Mucosa of rectum (tissue), 2 donors: ENCODE measurements at regions not wholly inside any gene's neighbourhood (a gene's known extent, or its start where the extent isn't known, plus 50 kb on each side); places are given as distances from the start of the nearest gene placed in this dataset.

Experiments used
- H3K27ac ChIP-seq, 2 donors: one replicate each; pipeline ENCODE4 v1.7.0; 2013; ENCODE audit warnings: inconsistent platforms in 2 of 2, low read depth in 2 of 2, low read length in 2 of 2
- H3K27me3 ChIP-seq, 2 donors: one replicate each; pipeline ENCODE4 v1.7.0; 2013; ENCODE audit warnings: low read length in 2 of 2; ENCODE audit not compliant: control insufficient read depth in 2 of 2, insufficient read depth in 2 of 2
- H3K36me3 ChIP-seq, 2 donors: one replicate each; pipeline ENCODE4 v1.7.0; 2013; ENCODE audit warnings: low read length in 2 of 2; ENCODE audit not compliant: control insufficient read depth in 2 of 2, insufficient read depth in 2 of 2
- H3K4me1 ChIP-seq, 2 donors: one replicate each; pipeline ENCODE4 v1.7.0; 2013; ENCODE audit warnings: low read length in 2 of 2, mild to moderate bottlenecking in 1 of 2; ENCODE audit not compliant: control insufficient read depth in 2 of 2, insufficient read depth in 2 of 2
- H3K4me3 ChIP-seq, 2 donors: one replicate each; pipeline ENCODE4 v1.7.0; 2013; ENCODE audit warnings: low read length in 2 of 2
- H3K9ac ChIP-seq, 2 donors: one replicate each; pipeline ENCODE4 v1.7.0; 2013; ENCODE audit warnings: low read length in 2 of 2, low read depth in 1 of 2, mild to moderate bottlenecking in 1 of 2
- H3K9me3 ChIP-seq, 2 donors: one replicate each; pipeline ENCODE4 v1.7.0; 2013; ENCODE audit warnings: low read length in 2 of 2; ENCODE audit not compliant: control insufficient read depth in 2 of 2
- donor health status: healthy.
- donor health status: Normal muscosa, but diverticular disease.

DNA sequence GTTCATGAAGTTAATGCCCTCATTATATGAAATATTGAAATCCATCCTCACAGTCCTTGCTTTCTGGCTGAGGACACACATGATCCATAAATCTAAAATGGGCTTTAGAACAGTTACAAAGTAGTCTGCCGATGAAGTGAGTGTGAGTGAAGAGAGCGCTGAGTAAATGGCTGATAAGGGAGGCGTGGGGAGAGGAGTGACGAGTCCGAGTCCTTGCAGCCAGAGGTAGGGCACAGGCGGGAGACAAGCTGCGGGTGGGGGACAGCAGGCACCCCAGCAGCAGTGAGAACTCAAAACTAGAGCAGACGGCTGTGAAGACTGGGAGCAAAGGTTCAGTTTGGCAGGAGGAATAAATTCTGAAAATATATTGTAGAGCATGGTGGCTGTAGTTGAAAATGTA lies 140.1 kb upstream of the ATP2B1 start:
- no peaks in the 10 kb centered on the region for H3K4me1 ChIP-seq
- H3K9ac ChIP-seq, result no peak overlapping the region
- H3K27me3 ChIP-seq, result no peaks in the 10 kb centered on the region
- no peak overlapping the region for H3K4me3 ChIP-seq
- H3K27ac ChIP-seq, result no peak overlapping the region
- H3K9me3 ChIP-seq, result no peaks in the 10 kb centered on the region
- H3K36me3 ChIP-seq, result no peaks in the 10 kb centered on the region

DNA sequence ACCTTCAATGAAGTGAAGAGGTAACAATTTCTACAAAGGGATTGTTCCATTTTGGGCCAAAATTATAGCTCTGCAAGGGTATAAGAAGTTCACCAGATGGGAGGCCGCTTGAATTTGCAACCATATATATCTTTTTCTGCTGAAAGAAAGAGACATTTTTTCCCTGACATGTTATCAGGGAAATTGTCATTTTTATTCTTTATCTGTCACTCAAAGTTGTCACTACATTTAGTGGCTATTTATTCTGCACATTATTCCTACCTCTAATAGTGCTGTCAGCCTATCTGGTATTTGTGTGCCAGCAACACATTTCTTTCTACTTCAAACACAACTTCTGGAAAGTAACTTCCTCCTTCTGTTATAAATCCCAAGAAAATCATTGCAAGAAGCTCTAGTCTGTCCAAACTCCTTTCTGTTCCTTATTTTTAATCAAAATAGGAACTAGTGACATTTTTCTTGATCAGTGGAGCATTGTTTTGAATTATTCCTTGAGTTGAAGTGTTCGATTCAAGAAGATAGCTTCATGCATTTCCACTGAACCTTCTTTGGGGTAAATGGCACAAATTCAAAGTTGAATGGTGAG lies 137.9 kb upstream of the ATP2B1 start:
- no peaks in the 10 kb centered on the region for H3K9me3 ChIP-seq

DNA sequence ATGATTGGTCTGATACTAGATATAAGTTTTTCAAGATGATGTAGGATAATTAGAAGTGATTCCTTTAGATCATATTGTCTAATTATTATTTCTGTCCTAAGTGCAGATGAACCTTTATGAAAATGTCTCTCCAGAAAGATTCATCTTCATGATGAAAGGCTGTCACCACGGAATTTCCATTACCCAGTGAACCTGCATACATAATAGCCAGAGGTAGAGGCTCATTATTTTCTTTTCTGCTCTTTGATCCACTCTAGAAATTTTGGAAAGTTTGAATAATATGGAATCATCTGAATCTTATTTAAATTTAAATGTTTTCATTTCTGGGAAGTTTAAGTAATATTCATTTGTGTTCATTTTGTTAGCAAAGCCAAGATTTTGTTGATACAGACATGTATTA lies 137.1 kb upstream of the ATP2B1 start:
- no peaks in the 10 kb centered on the region for H3K9me3 ChIP-seq
- H3K36me3 ChIP-seq, result no peaks in the 10 kb centered on the region
- H3K27me3 ChIP-seq, result no peaks in the 10 kb centered on the region
- H3K4me3 ChIP-seq, result no peak overlapping the region
- H3K9ac ChIP-seq, result no peak overlapping the region
- H3K4me1 ChIP-seq, result no peaks in the 10 kb centered on the region
- H3K27ac ChIP-seq, result no peak overlapping the region

More for the DNA sequence above, 137.9 kb upstream of the ATP2B1 start:
- Histone ChIP-seq H3K9ac (no peak overlapping the region), H3K27me3 (no peaks in the 10 kb centered on the region), H3K27ac (no peak overlapping the region), H3K4me1 (no peaks in the 10 kb centered on the region), H3K4me3 (no peak overlapping the region), H3K36me3 (no peaks in the 10 kb centered on the region)

DNA sequence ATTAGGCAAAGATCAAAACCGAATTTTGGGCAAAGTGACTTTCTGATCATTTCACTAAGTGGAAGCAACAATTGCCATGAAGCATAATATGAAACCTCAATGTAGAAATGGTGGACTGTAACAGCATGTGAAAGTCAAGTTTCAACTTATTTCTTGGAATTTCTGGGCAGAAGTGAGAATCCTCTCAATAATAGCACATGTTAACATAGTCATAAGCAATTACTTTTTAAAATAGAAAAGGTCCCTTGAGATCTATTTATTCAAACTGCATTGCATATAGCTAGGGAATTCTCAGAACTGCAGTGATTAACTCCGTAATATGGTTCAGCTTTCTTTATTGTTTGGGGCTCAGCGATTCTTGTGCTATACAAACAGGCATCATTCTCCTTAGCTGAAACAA lies 136.7 kb upstream of the ATP2B1 start:
- no peak overlapping the region for H3K27ac ChIP-seq
- no peak overlapping the region for H3K9ac ChIP-seq
- no peaks in the 10 kb centered on the region for H3K9me3 ChIP-seq
- no peaks in the 10 kb centered on the region for H3K27me3 ChIP-seq
- H3K4me1 ChIP-seq, result no peaks in the 10 kb centered on the region
- no peak overlapping the region for H3K4me3 ChIP-seq
- H3K36me3 ChIP-seq, result no peaks in the 10 kb centered on the region

DNA sequence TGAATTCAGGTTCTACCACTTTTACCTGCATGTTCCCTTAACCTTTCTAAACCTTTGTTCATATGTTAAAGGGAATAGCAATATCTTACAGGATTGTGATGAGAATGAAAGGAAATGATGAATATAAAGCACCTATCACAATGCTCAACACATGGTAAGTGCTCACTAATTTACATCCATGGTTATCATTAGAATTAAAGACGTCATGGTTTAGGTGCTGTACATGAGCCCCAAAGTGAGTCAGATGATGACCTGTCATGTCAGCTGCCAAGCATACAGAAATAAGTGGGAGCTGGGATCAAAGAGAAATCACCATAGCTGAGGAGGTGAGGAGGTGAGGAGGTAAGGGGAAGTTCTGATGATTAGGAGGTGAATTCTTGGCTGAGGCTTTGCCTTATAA lies 135.9 kb upstream of the ATP2B1 start:
- H3K9ac ChIP-seq, result no peak overlapping the region
- H3K27me3 ChIP-seq, result no peaks in the 10 kb centered on the region
- no peak overlapping the region for H3K27ac ChIP-seq
- H3K4me3 ChIP-seq, result no peak overlapping the region
- H3K4me1 ChIP-seq, result no peaks in the 10 kb centered on the region
- H3K9me3 ChIP-seq, result no peaks in the 10 kb centered on the region
- H3K36me3 ChIP-seq, result no peaks in the 10 kb centered on the region

DNA sequence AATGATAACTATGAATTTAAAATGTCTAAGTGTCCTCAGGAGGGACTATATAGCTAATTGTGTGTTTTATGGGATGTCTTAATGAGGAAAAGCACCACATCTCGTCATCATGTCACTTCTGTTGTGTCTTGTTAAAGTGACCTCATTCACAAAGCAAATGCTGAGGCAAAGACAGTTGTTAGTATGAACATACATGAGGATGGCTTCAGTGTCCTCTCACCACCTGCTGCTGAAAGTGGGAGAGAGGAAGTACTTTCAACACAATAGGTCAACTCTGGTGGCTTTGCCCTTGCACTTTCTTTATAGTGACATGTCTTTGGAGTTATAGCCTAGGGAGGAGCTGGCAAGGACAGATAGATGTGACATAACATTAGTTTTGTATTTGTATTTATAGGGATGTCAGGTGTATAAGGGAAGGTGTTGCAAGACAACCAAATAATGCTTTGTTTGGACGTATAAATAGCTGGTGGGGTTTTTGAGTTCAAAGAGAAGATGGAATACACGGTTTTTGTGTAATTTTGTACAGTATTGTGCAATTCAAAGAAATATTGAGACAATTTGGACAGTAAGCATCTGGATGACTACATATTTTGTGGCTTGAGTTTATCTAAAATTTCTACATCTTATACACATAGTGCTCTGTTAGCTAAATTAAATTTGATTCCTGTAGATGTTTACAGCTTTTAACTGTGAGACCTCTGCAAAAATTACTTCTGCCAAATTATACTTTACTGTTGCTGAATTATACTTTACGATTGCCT lies 131.7 kb upstream of the ATP2B1 start:
- Histone ChIP-seq H3K9me3 (no peaks in the 10 kb centered on the region), H3K4me1 (no peaks in the 10 kb centered on the region), H3K9ac (peak overlapping the region in 1 of 2 donors; percentile 4), H3K4me3 (no peak overlapping the region), H3K27ac (no peak overlapping the region), H3K27me3 (no peaks in the 10 kb centered on the region), H3K36me3 (no peaks in the 10 kb centered on the region)

DNA sequence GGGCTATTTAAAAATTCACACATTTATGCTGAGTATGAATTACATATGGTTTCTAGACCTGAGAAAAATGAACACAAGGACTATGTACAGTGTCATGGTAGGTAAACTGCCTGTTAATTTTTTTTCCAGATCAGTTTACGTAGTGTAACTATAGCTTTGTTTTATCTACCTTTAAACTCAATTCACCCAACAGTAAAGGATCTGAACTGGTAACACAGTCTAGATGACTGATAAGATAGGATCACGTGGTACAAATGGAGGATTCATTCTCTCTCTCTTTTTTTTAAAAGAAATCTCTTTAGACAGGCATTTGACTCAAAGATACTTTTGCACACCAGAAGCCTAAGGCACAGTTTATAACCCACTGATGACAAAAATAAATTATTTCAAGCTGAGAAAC lies 130.8 kb upstream of the ATP2B1 start:
- Histone ChIP-seq H3K9me3 (no peaks in the 10 kb centered on the region), H3K36me3 (no peaks in the 10 kb centered on the region), H3K4me1 (no peaks in the 10 kb centered on the region), H3K9ac (no peak overlapping the region), H3K27me3 (no peaks in the 10 kb centered on the region), H3K27ac (no peak overlapping the region), H3K4me3 (no peak overlapping the region)

DNA sequence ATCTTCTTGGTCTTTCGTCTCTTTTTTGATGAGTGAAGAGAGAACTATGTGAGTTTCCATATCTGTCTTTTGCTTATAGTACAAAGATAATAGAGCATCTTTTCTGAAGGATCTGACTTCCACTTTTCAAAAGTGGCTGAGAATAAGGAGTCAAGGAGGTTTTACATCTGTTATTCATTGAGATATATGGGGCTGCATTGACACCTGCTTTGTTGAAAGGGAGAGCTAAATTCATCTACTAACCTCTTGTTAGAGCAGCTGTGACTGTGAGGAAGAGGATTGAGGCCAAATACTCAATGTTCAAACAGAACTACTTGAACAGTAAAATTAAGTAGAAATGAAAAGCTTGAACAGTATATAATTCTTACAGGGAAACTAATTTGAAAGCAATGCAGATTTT lies 130.2 kb upstream of the ATP2B1 start:
- Histone ChIP-seq H3K9ac (no peak overlapping the region), H3K27ac (no peak overlapping the region), H3K27me3 (no peaks in the 10 kb centered on the region), H3K36me3 (no peaks in the 10 kb centered on the region), H3K4me3 (no peak overlapping the region), H3K9me3 (no peaks in the 10 kb centered on the region), H3K4me1 (no peaks in the 10 kb centered on the region)

DNA sequence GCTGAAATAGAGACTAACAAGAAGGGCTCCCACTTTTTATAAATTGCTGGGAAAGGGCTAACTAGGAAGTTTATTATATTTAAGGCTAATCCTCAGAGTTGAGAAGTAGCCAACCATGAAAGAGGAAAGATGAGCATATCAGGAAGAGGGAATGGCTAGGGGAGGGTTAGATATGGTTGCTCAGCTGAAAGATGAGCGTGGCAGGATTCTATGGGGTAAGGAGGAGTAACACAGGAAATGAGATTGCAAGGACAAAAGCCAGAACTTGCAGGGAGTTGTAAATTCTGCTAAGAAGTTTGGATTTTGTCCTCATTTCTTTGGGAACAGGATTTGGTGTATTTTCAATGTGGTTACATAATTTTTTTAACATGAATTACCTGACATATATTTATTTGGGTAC lies 127.4 kb upstream of the ATP2B1 start:
- Histone ChIP-seq H3K4me1 (no peaks in the 10 kb centered on the region), H3K9ac (no peak overlapping the region), H3K36me3 (no peaks in the 10 kb centered on the region), H3K9me3 (no peaks in the 10 kb centered on the region), H3K27ac (no peak overlapping the region), H3K4me3 (no peak overlapping the region), H3K27me3 (no peaks in the 10 kb centered on the region)

DNA sequence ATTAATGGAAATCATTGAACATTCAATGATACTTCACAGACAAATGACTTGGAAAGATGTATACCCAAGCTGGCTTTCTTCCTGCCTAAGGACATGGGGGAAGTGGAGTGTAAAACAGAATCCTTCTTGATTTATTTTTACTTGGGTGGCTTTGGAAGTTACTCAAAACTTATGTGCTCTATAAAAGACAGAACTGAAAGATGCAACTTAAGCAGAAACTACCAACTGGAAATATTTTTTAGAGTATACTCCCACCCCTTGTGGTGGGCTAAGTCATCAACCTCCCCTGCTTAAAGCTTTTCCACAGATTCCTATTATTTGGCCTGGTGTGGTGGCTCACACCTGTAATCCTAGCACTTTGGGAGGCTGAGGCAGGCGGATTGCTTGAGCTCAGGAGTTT lies 126.0 kb upstream of the ATP2B1 start:
- H3K27ac ChIP-seq, result no peak overlapping the region
- no peak overlapping the region for H3K9ac ChIP-seq
- no peak overlapping the region for H3K4me3 ChIP-seq
- H3K27me3 ChIP-seq, result no peaks in the 10 kb centered on the region
- H3K9me3 ChIP-seq, result no peaks in the 10 kb centered on the region
- no peaks in the 10 kb centered on the region for H3K4me1 ChIP-seq
- no peaks in the 10 kb centered on the region for H3K36me3 ChIP-seq
